Pancreas (tissue), 10 donors: ENCODE measurements at regions not wholly inside any gene's neighbourhood (a gene's known extent, or its start where the extent isn't known, plus 50 kb on each side); places are given as distances from the start of the nearest gene placed in this dataset.

Experiments
- ATAC-seq, 4 donors: fragments of 200-7000 bp; cut with Tn5 transposase; one replicate each; pipeline versions ENCODE4 v1.8.0 to v1.9.1; 2020; ENCODE audit warnings: mild to moderate bottlenecking in 4 of 4, moderate library complexity in 4 of 4
- DNase-seq, 6 donors: peaks; one replicate each; pipeline ENCODE4 v3.0.0-alpha.2; 2020
- FAIRE-seq: peaks from 2 replicates; lab custom pipeline; 2012; peaks lifted over from hg19 to GRCh38; lab: Jason Lieb, UNC
- H3K27ac ChIP-seq, 4 donors: fragments of 200-600 bp; sonication (generic); 1 replicate in 3 of 4; 2 replicates in 1 of 4; pipeline versions ENCODE4 v1.5.0 to v1.8.0; 2020
- H3K27me3 ChIP-seq, 4 donors: fragments of 200-600 bp; one replicate each; pipeline ENCODE4 v1.8.0; 2021
- H3K36me3 ChIP-seq, 3 donors: fragments of 200-600 bp; sonication (generic) in 1 of 3; one replicate each; pipeline versions ENCODE4 v1.5.0 to v1.8.0; 2020 to 2021
- H3K4me1 ChIP-seq, 3 donors: fragments of 200-600 bp; one replicate each; pipeline ENCODE4 v1.8.0; 2021
- H3K4me3 ChIP-seq, 4 donors: fragments of 200-600 bp; sonication (generic) in 2 of 4; one replicate each; pipeline versions ENCODE4 v1.5.0 to v1.8.0; 2020 to 2021
- H3K9me3 ChIP-seq, 4 donors: fragments of 200-600 bp; one replicate each; pipeline ENCODE4 v1.8.0; 2021
- WGBS, 2 donors: extraction: QIAGEN DNeasy Blood & Tissue Kit; methylation state at CpG; one replicate each; pipeline ENCODE4 v1.1.7; 2013; 5-methylcytosine and 5-hydroxymethylcytosine counted together
- intact Hi-C, 3 donors: fragments of 100-400 bp; cut with DNase I; formaldehyde crosslinking; loops; one replicate each; pipeline versions ENCODE4 v1.11.1 to v1.14.2; 2022
- TF ChIP-seq, protein P1 (sequence below), 4 donors: fragments of 200-600 bp; sonication (generic) in 3 of 4; IDR thresholded peaks; one replicate each; pipeline versions ENCODE4 v1.5.0 to v1.8.0; 2021; ENCODE audit warnings: antibody characterized with exemption in 4 of 4
- donor health status: healthy with polysubstance abuse.
- donor health status: DM: no; HTN: no; CAD: no; lungs with moderate emphysema.
- donor health status: DM: no; HTN: no; CAD: no.
- donor health status: control.
- donor health status: control.
- donor health status: Bipolar disorder and iron deficiency.
- donor health status: DM: yes; HTN: yes; CAD: no.
- donor health status: DM: no; HTN: no; CAD: no.
- donor health status: DM: no; HTN: no; CAD: no.
- donor health status: DM: yes; HTN: yes; CAD: no.

DNA sequence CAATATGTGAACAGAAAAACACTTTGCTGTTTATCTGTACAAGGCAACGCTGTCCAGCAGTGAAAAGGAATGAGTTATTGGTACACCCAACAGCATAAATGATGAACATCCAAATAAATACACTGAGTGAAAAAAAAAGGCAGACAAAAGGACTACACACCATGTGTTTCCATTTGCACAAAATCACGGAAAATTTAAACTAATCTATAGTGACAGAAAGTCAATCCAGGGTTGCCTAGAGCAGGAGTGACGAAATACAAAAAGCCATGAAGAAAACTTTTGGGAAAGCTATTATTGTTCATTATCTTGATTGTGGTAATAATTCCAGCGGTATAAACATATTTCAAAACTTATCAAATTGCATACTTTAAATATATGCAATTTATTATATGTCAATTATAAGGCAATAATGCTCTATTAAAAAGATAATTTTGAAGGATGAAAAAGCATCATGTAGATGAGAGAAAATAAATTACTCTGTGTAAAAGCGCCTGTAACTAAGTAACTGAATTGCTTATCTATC is 578.0 kb upstream of the TMEM132C start:
- H3K4me3 ChIP-seq = no peak overlapping the region
- no peak overlapping the region for H3K27ac ChIP-seq
- intact Hi-C loops = no loop called here
- H3K27me3 ChIP-seq = peaks cover 0 to 11% (median 3%) of the 10 kb centered on the region in 4 donors
- no peak for FAIRE-seq
- no peak for ATAC-seq
- WGBS, 2 donors = 38% methylated on average over 5 of the region's 5 CpGs
- no peaks in the 10 kb centered on the region for H3K36me3 ChIP-seq
- no peaks in the 10 kb centered on the region for H3K4me1 ChIP-seq
- H3K9me3 ChIP-seq = no peaks in the 10 kb centered on the region
- DNase-seq = no peak
- TF ChIP-seq, protein P1, sequence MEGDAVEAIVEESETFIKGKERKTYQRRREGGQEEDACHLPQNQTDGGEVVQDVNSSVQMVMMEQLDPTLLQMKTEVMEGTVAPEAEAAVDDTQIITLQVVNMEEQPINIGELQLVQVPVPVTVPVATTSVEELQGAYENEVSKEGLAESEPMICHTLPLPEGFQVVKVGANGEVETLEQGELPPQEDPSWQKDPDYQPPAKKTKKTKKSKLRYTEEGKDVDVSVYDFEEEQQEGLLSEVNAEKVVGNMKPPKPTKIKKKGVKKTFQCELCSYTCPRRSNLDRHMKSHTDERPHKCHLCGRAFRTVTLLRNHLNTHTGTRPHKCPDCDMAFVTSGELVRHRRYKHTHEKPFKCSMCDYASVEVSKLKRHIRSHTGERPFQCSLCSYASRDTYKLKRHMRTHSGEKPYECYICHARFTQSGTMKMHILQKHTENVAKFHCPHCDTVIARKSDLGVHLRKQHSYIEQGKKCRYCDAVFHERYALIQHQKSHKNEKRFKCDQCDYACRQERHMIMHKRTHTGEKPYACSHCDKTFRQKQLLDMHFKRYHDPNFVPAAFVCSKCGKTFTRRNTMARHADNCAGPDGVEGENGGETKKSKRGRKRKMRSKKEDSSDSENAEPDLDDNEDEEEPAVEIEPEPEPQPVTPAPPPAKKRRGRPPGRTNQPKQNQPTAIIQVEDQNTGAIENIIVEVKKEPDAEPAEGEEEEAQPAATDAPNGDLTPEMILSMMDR (IDR thresholded peaks at IDR 0.05) = no peak

DNA sequence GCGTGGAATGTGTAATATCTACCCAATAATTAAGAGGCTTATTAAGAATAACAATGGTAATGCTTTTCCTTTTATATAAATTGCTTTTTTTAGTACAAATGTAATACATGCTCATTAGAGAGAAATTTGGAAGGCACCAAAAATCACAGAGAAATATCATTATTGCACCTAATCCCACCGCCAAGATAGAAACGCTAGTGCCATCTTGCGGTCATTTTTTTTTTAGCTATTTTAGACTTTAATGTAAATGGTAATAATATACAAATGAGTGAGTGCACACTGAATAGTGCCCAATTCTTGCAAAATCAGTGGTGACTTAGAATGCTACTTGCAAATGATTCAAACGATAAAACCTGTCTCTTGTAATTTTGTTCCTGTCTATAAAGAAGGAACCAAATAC is 576.8 kb upstream of the TMEM132C start:
- FAIRE-seq = no peak
- Histone ChIP-seq H3K36me3 (no peaks in the 10 kb centered on the region), H3K27ac (no peak overlapping the region), H3K9me3 (no peaks in the 10 kb centered on the region), H3K27me3 (peaks cover 0 to 13% (median 3%) of the 10 kb centered on the region in 4 donors), H3K4me1 (no peaks in the 10 kb centered on the region), H3K4me3 (no peak overlapping the region)
- WGBS, 2 donors = 56 to 59% methylated on average over 5 of the region's 5 CpGs
- DNase-seq = no peak
- TF ChIP-seq, protein P1 (IDR thresholded peaks at IDR 0.05) = no peak
- intact Hi-C loops = no loop called here
- ATAC-seq = no peak

DNA sequence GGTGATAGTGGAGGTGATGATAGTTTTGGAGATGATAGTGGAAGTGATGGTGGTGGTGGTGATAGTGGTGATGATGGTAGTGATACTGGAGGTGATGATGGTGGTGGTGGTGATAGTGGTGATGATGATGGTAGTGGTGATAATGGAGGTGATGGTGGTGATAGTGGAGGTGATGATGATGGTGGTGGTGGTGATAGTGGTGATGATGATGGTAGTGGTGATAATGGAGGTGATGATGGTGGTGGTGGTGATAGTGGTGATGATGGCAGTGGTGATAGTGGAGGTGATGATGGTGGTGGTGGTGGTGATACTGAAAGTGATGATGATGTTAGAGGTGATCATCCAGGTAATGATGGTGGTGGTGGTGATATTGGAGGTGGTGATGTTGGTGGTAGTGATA is 570.0 kb upstream of the TMEM132C start:
- Histone ChIP-seq H3K27ac (no peak overlapping the region), H3K4me3 (no peak overlapping the region), H3K9me3 (no peaks in the 10 kb centered on the region), H3K36me3 (no peaks in the 10 kb centered on the region), H3K27me3 (peaks cover 0 to 13% (median 3%) of the 10 kb centered on the region in 4 donors), H3K4me1 (no peaks in the 10 kb centered on the region)
- TF ChIP-seq, protein P1 (IDR thresholded peaks at IDR 0.05) = no peak
- DNase-seq (no peak), ATAC-seq (no peak), FAIRE-seq (no peak)
- intact Hi-C loops = no loop called here

DNA sequence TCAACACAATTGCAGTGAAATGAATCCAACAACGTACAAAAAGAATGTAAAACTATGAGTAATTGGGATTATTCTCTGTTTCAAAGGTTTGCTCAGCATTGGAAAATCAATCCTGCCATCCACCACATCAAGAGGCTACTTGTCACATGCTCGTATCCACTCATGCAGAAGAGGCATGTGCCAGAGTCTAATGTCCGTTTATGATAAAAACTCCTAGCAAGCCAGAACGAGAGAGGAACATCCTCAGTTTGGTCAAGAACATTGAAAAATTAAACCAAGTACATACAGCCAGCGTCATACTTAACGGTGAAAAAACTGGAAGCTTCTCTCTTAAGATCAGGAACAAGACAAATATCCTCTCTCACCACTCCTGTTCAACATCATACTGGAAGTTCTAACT is 563.9 kb upstream of the TMEM132C start:
- FAIRE-seq (no peak), DNase-seq (no peak), ATAC-seq (no peak)
- Histone ChIP-seq H3K4me3 (no peak overlapping the region), H3K4me1 (no peaks in the 10 kb centered on the region), H3K27ac (no peak overlapping the region), H3K27me3 (peaks cover 0 to 9% (median 0%) of the 10 kb centered on the region in 4 donors), H3K9me3 (no peaks in the 10 kb centered on the region), H3K36me3 (no peaks in the 10 kb centered on the region)
- WGBS, 2 donors = 48 to 64% methylated on average over 6 of the region's 6 CpGs
- intact Hi-C loops = no loop called here
- TF ChIP-seq, protein P1 (IDR thresholded peaks at IDR 0.05) = no peak

DNA sequence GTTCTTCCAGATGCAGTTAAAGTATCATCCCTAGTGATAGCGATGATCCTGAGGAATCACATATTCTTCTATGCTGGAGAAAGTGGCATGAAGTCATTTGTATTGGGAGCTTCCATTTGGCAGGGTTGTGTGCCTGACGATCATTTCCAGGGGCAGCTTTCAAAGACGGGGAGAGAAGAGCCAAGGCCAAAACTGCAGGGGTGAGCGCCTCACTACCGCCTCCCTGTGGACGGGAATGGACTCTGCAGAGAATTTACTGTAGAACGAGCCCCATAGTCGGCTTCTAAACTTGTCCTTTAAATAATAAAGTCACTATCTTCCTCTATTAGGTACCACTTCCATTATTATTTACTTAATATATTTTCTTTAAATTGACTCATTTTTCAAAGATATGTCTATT is 555.9 kb upstream of the TMEM132C start:
- no peaks in the 10 kb centered on the region for H3K9me3 ChIP-seq
- no peak overlapping the region for H3K4me3 ChIP-seq
- H3K27me3 ChIP-seq = peaks cover 0 to 15% (median 0%) of the 10 kb centered on the region in 4 donors
- H3K36me3 ChIP-seq = no peaks in the 10 kb centered on the region
- WGBS, 2 donors = 35 to 41% methylated on average over 8 of the region's 8 CpGs
- no peak overlapping the region for H3K27ac ChIP-seq
- FAIRE-seq = no peak
- no peaks in the 10 kb centered on the region for H3K4me1 ChIP-seq
- DNase-seq = no peak
- no peak for ATAC-seq
- TF ChIP-seq, protein P1 (IDR thresholded peaks at IDR 0.05) = no peak
- intact Hi-C loops = no loop called here
